OCI-LY3 (cell line): ENCODE measurements at regions not wholly inside any gene's neighbourhood (a gene's known extent, or its start where the extent isn't known, plus 50 kb on each side); places are given as distances from the start of the nearest gene placed in this dataset.

Experiments used
- H2AFZ ChIP-seq: fragments of 200-600, 300-600 bp; shearing (Covaris generic); 2 replicates; pipeline ENCODE4 v1.6.0; 2014; ENCODE audit warnings: antibody characterized with exemption, low read depth, low read length
- H3K27ac ChIP-seq: fragments of 200-600, 300-600 bp; sonication (generic); 2 replicates; pipeline ENCODE4 v1.5.1; 2014; ENCODE audit warnings: mild to moderate bottlenecking, low read length, moderate library complexity, mixed read lengths
- H3K27me3 ChIP-seq: fragments of 200-600, 300-600 bp; sonication (generic); 2 replicates; pipeline ENCODE4 v1.6.1; 2014; ENCODE audit warnings: low read depth, low read length, mixed read lengths
- H3K36me3 ChIP-seq: fragments of 200-600, 300-600 bp; sonication (generic); replicated peaks from 2 replicates; pipeline ENCODE3; 2014; ENCODE audit warnings: low read depth, low read length, mixed read lengths
- H3K4me1 ChIP-seq: fragments of 300-600, 200-600 bp; sonication (generic); 2 replicates; pipeline ENCODE4 v1.6.1; 2014; ENCODE audit warnings: low read length, mixed read lengths
- H3K4me2 ChIP-seq: fragments of 200-600, 300-600 bp; sonication (generic); 2 replicates; pipeline ENCODE4 v1.6.1; 2014; ENCODE audit warnings: low read length, mixed read lengths
- H3K4me3 ChIP-seq: fragments of 300-600, 200-600 bp; sonication (generic); 2 replicates; pipeline ENCODE4 v1.5.1; 2014; ENCODE audit warnings: antibody characterized with exemption, mild to moderate bottlenecking, low read length, moderate library complexity
- H3K79me2 ChIP-seq: fragments of 300-600, 200-600 bp; shearing (Covaris generic); 2 replicates; pipeline ENCODE4 v1.6.1; 2014; ENCODE audit warnings: mild to moderate bottlenecking, low read length, mixed read lengths
- H3K9ac ChIP-seq: fragments of 300-600, 200-600 bp; shearing (Covaris generic); 2 replicates; pipeline ENCODE4 v1.6.0; 2014; ENCODE audit warnings: mild to moderate bottlenecking, low read length, moderate library complexity
- H3K9me3 ChIP-seq: fragments of 200-600, 300-600 bp; shearing (Covaris generic); 2 replicates; pipeline ENCODE4 v1.6.1; 2014; ENCODE audit warnings: low read length, mixed read lengths; ENCODE audit not compliant: insufficient read depth
- H4K20me1 ChIP-seq: fragments of 200-600, 300-600 bp; sonication (generic); 2 replicates; pipeline ENCODE4 v1.6.1; 2016; ENCODE audit warnings: low read length, mixed read lengths; ENCODE audit not compliant: insufficient read depth
- CTCF ChIP-seq: fragments of 200-600, 300-600 bp; sonication (generic); IDR thresholded peaks from 2 replicates; pipeline ENCODE4 v1.5.1; 2014; ENCODE audit warnings: antibody characterized with exemption, low read length, low read depth
- EZH2phosphoT487 ChIP-seq: fragments of 200-600 bp; shearing (Covaris generic); IDR thresholded peaks from 2 replicates; pipeline ENCODE4 v1.6.1; 2018; ENCODE audit warnings: antibody characterized with exemption, mixed run types, low read depth

- Histone ChIP-seq H3K36me3 (no peaks in the 10 kb centered on the region), H3K4me3 (no peak overlapping the region), H3K27ac (no peak overlapping the region), H2AFZ (no peak overlapping the region), H4K20me1 (no peaks in the 10 kb centered on the region), H3K27me3 (no peaks in the 10 kb centered on the region), H3K4me1 (no peaks in the 10 kb centered on the region), H3K4me2 (no peak overlapping the region), H3K9ac (no peak overlapping the region), H3K9me3 (no peaks in the 10 kb centered on the region), H3K79me2 (no peaks in the 10 kb centered on the region)
- TF ChIP-seq EZH2phosphoT487 (no peak), CTCF (no peak)
These were observed 149.9 kb upstream of the BEND6 start for GRCh38 chr6:56804996-56805395.

GRCh38 chr6:56803594-56803993, 151.3 kb upstream of the BEND6 start:
- H2AFZ ChIP-seq: no peak overlapping the region
- no peak overlapping the region for H3K27ac ChIP-seq
- H4K20me1 ChIP-seq: no peaks in the 10 kb centered on the region
- H3K4me1 ChIP-seq: no peaks in the 10 kb centered on the region
- H3K9ac ChIP-seq: no peak overlapping the region
- no peaks in the 10 kb centered on the region for H3K79me2 ChIP-seq
- H3K9me3 ChIP-seq: no peaks in the 10 kb centered on the region
- H3K4me3 ChIP-seq: no peak overlapping the region
- H3K4me2 ChIP-seq: no peak overlapping the region
- H3K27me3 ChIP-seq: no peaks in the 10 kb centered on the region
- no peaks in the 10 kb centered on the region for H3K36me3 ChIP-seq
- TF ChIP-seq CTCF: no peak
- no peak for TF ChIP-seq EZH2phosphoT487

- no peaks in the 10 kb centered on the region for H3K9me3 ChIP-seq
- TF ChIP-seq CTCF: no peak
- TF ChIP-seq EZH2phosphoT487: no peak
- no peaks in the 10 kb centered on the region for H4K20me1 ChIP-seq
- no peaks in the 10 kb centered on the region for H3K4me1 ChIP-seq
- no peak overlapping the region for H3K9ac ChIP-seq
- H3K36me3 ChIP-seq: no peaks in the 10 kb centered on the region
- H3K4me2 ChIP-seq: no peak overlapping the region
- no peaks in the 10 kb centered on the region for H3K79me2 ChIP-seq
- no peak overlapping the region for H3K4me3 ChIP-seq
- H3K27ac ChIP-seq: no peak overlapping the region
- H3K27me3 ChIP-seq: no peaks in the 10 kb centered on the region
- no peak overlapping the region for H2AFZ ChIP-seq
These were observed 152.3 kb upstream of the BEND6 start for GRCh38 chr6:56802584-56802983.

GRCh38 chr6:56799989-56800388, 154.9 kb upstream of the BEND6 start:
- Histone ChIP-seq H3K27ac (no peak overlapping the region), H3K9ac (no peak overlapping the region), H3K4me2 (no peak overlapping the region), H3K4me3 (no peak overlapping the region), H3K36me3 (no peaks in the 10 kb centered on the region), H2AFZ (no peak overlapping the region), H3K9me3 (no peaks in the 10 kb centered on the region), H4K20me1 (no peaks in the 10 kb centered on the region), H3K79me2 (no peaks in the 10 kb centered on the region), H3K4me1 (peaks cover 5% of the 10 kb centered on the region; the same call in 1 of the 2 replicates), H3K27me3 (no peaks in the 10 kb centered on the region)
- TF ChIP-seq CTCF (no peak), EZH2phosphoT487 (no peak)
